Medulla oblongata (tissue), 1 donor: ENCODE measurements at regions not wholly inside any gene's neighbourhood (a gene's known extent, or its start where the extent isn't known, plus 50 kb on each side); places are given as distances from the start of the nearest gene placed in this dataset.

ENCODE experiments used
- DNase-seq: peaks from one replicate; pipeline ENCODE4 v3.0.0-alpha.2; 2015; ENCODE audit errors: extremely low spot score

DNA sequence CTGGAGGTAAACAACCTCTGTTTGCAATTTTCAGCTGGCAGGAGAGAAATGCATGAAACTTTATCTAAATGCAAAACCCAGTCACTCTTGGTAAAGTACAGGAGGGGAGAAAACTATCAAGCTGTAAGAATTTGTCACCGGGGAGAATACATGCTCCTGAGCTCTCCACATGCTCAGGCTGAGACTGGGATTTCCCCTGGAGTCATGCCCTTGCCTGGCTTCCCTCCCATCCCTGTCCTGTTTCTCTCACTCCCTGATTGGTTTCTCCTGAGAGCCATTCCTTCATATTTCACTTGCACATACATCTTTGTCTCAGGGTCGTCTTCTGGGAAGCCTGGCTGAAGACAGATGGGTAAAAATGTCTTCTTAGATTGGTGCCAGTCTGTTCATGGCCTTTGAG lies 52.9 kb upstream of the SPATS2L start:
- no peak for DNase-seq

DNA sequence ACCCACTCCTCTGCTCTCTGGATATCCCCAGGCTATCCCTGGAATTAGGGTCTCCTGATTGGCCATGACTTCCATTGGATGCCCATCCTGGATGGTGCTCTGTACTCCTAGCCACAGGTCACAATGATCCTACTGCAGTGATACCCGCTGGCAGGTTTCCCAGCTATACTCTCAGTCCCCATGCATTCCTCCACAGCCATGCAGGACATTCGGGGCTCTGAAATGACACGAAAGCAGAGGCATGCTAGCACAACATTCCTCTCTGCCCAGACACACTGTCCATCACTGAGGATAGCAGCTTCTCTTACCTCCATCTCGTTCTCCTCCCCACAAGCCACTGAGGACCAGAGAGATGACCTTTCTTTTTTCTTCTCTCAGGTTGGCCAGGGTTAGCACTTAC lies 51.7 kb upstream of the SPATS2L start:
- DNase-seq, result no peak

DNA sequence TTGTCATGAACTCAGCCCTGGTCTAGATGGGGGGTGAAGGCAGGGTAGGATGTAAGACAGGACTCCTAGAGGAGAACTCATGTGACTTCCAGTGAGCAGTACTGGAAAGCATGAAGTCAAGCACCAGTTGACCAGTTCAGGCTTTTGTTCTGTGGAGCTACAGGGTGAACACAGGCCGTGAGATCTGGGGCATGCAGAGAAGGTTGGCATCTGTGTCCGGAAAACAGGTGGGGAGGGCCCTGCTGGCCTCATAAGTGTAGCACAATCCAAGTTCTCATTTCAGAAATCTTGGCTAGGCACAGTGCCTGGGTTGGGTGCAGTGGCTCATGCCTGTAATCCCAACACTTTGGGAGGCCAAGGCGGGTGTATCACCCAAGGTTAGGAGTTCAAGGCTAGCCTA lies 50.9 kb upstream of the SPATS2L start:
- DNase-seq, result no peak
